ENCODE measurements at regions not wholly inside any gene's neighbourhood (a gene's known extent, or its start where the extent isn't known, plus 50 kb on each side); places are given as distances from the start of the nearest gene placed in this dataset.
A peak's percentile ranks its signal among the peaks of the same experiment; 100 is the strongest.
"Not testable (repeated sequence)": the region's sequence is repeated elsewhere in the genome, so short reads cannot be mapped to it uniquely, and the experiment has no call there.

DNA sequence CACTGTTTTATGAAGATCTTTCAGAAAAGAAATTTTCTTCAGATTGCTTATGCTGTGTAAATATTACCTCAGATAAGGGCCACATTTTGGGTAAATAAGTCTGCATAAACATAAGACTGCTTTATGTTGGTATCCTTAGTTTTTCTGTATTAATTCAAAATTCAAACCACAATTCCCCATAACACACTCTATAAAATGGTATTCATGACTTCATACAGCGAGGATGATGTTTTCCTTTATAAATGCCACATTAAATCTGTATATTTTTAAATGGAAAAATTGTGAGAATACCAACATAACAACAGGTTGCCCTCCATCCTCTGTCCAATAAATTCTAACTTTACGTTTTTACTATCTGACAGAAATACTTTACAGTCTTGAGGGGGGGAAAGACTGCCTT, 248.7 kb upstream of the CXADR start:
- no peak overlapping the region for H3K4me3 ChIP-seq
- no peaks in the 10 kb centered on the region for H3K4me1 ChIP-seq (ENCODE audit: insufficient read depth)
- H3K9me2 ChIP-seq (ENCODE audit: insufficient read depth), result no peaks in the 10 kb centered on the region
- H3K4me2 ChIP-seq (ENCODE audit: unreplicated experiment), result no peak overlapping the region
- no peaks in the 10 kb centered on the region for H3K27me3 ChIP-seq (replicated peaks; ENCODE audit: insufficient read depth)
- WGBS, 2 experiments (ENCODE audit: low coverage in 1 of 2, low lambda C conversion rate in 2 of 2, missing lambda C conversion rate in 2 of 2), result 71 to 75% methylated on average over 2 of the region's 2 CpGs
- H3K27ac ChIP-seq, result no peak overlapping the region
- no peaks in the 10 kb centered on the region for H4K20me1 ChIP-seq (ENCODE audit: insufficient read depth)
- no peaks in the 10 kb centered on the region for H3K9me3 ChIP-seq (ENCODE audit: low read depth)
- no peaks in the 10 kb centered on the region for H3K79me2 ChIP-seq (ENCODE audit: insufficient read depth)
- H2AFZ ChIP-seq, result no peak overlapping the region
- in situ Hi-C loops (cut with MboI), result no loop called here
- no peak for DNase-seq
- no peak overlapping the region for H3K9ac ChIP-seq
- no peaks in the 10 kb centered on the region for H3F3A ChIP-seq (ENCODE audit: insufficient read depth)
- no peak for TF ChIP-seq EZH2 (IDR thresholded peaks at IDR 0.05; ENCODE audit: insufficient read depth, poor library complexity, severe bottlenecking)
- no peak for TF ChIP-seq EZH2phosphoT487 (IDR thresholded peaks at IDR 0.05; ENCODE audit: insufficient read depth, low read depth)
- H3K36me3 ChIP-seq (ENCODE audit: low read depth), result no peaks in the 10 kb centered on the region

DNA sequence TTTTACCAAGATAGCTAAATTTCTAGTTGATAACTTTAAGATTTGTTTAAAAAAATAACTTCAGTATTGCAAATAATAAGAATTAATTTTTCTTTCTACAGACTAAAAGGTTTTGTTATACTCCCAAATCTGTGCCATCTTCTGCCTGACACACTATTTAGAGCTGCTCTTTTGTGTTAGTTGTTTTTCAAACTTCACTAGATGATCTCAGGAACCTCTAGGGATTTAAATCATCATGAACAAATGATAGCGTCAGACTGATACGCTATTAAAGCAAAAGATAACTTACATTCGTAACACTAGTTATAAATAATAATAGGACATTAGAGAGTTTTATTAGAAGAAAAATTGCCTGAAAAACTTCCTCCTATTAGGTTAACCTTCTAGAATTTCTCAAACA, 243.1 kb upstream of the CXADR start:
- peak overlapping the region; percentile 9; the same call in 1 of the 2 replicates for H2AFZ ChIP-seq
- TF ChIP-seq EZH2 (IDR thresholded peaks at IDR 0.05; ENCODE audit: insufficient read depth, poor library complexity, severe bottlenecking) (no peak), EZH2phosphoT487 (IDR thresholded peaks at IDR 0.05; ENCODE audit: insufficient read depth, low read depth) (no peak)
- no peaks in the 10 kb centered on the region for H3K79me2 ChIP-seq (ENCODE audit: insufficient read depth)
- DNase-seq, result peak; percentile 3
- no peaks in the 10 kb centered on the region for H3K36me3 ChIP-seq (ENCODE audit: low read depth)
- H3K9me3 ChIP-seq (ENCODE audit: low read depth), result no peaks in the 10 kb centered on the region
- H3K27ac ChIP-seq, result no peak overlapping the region
- no peak overlapping the region for H3K4me3 ChIP-seq
- H3K4me1 ChIP-seq (ENCODE audit: insufficient read depth), result no peaks in the 10 kb centered on the region
- no peaks in the 10 kb centered on the region for H4K20me1 ChIP-seq (ENCODE audit: insufficient read depth)
- in situ Hi-C loops (cut with MboI), result no loop called here
- no peak overlapping the region for H3K4me2 ChIP-seq (ENCODE audit: unreplicated experiment)
- no peaks in the 10 kb centered on the region for H3K9me2 ChIP-seq (ENCODE audit: insufficient read depth)
- H3F3A ChIP-seq (ENCODE audit: insufficient read depth), result no peaks in the 10 kb centered on the region
- WGBS, 2 experiments (ENCODE audit: low coverage in 1 of 2, low lambda C conversion rate in 2 of 2, missing lambda C conversion rate in 2 of 2), result 9 to 18% methylated on average over 3 of the region's 3 CpGs
- no peak overlapping the region for H3K9ac ChIP-seq
- no peaks in the 10 kb centered on the region for H3K27me3 ChIP-seq (replicated peaks; ENCODE audit: insufficient read depth)

DNA sequence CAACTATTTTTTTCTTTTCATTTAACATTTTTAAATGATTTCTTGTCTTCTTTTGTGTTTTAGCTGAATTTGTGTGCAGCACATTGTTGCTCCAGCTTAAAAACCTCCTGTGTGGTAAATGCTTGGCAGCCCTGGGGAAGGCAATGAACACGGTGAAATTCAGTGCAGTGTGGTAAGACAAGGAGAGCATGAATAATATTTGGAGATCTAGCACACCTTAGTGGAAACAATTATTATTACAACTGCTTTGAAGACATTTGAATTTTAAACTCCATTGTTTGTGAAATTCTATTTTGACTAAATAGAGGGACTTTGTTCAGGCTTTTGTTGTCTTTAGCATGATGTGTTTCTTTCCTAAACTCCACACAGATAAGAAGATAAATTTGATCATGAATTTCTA, 242.6 kb upstream of the CXADR start:
- no peak overlapping the region for H3K9ac ChIP-seq
- H3K9me2 ChIP-seq (ENCODE audit: insufficient read depth), result no peaks in the 10 kb centered on the region
- WGBS, 2 experiments (ENCODE audit: low coverage in 1 of 2, low lambda C conversion rate in 2 of 2, missing lambda C conversion rate in 2 of 2), result 0 to 9% methylated on average over 1 of the region's 1 CpG
- TF ChIP-seq EZH2phosphoT487 (IDR thresholded peaks at IDR 0.05; ENCODE audit: insufficient read depth, low read depth) (no peak), EZH2 (IDR thresholded peaks at IDR 0.05; ENCODE audit: insufficient read depth, poor library complexity, severe bottlenecking) (no peak)
- H2AFZ ChIP-seq, result 0 out of 2 replicates have a peak overlapping the region, but pooled peaks have one; percentile 9
- no peaks in the 10 kb centered on the region for H3K9me3 ChIP-seq (ENCODE audit: low read depth)
- no peaks in the 10 kb centered on the region for H3F3A ChIP-seq (ENCODE audit: insufficient read depth)
- no peak overlapping the region for H3K4me2 ChIP-seq (ENCODE audit: unreplicated experiment)
- H3K36me3 ChIP-seq (ENCODE audit: low read depth), result no peaks in the 10 kb centered on the region
- H4K20me1 ChIP-seq (ENCODE audit: insufficient read depth), result no peaks in the 10 kb centered on the region
- H3K27ac ChIP-seq, result no peak overlapping the region
- H3K27me3 ChIP-seq (replicated peaks; ENCODE audit: insufficient read depth), result no peaks in the 10 kb centered on the region
- no peaks in the 10 kb centered on the region for H3K4me1 ChIP-seq (ENCODE audit: insufficient read depth)
- peak; percentile 78 for DNase-seq
- no peak overlapping the region for H3K4me3 ChIP-seq
- in situ Hi-C loops (cut with MboI), result no loop called here
- H3K79me2 ChIP-seq (ENCODE audit: insufficient read depth), result no peaks in the 10 kb centered on the region

DNA sequence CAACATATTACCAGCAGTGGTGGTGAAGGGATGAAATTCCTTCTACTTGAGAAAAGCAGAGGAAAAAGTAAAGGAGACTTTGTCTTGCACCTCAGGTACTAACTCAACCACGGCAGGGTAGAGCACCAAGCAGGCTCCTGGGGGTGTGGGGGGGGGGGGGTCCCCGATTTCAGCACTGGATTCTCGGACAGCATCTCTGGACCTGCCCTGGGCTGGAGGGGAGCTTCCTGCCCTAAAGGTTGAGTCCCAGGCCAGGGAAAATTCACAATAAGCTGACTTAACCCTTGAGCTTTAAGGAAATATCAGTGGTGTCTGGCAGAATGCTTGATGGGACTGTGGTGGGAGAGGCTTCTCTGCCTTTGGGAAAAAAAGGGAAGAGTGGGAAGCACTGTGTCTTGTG, 233.2 kb upstream of the CXADR start:
- H3K27me3 ChIP-seq (replicated peaks; ENCODE audit: insufficient read depth), result no peaks in the 10 kb centered on the region
- no peak overlapping the region for H3K9ac ChIP-seq
- WGBS, 2 experiments (ENCODE audit: low coverage in 1 of 2, low lambda C conversion rate in 2 of 2, missing lambda C conversion rate in 2 of 2), result 0 to 9% methylated on average over 3 of the region's 3 CpGs
- in situ Hi-C loops (cut with MboI), result no loop called here
- H4K20me1 ChIP-seq (ENCODE audit: insufficient read depth), result no peaks in the 10 kb centered on the region
- TF ChIP-seq EZH2 (IDR thresholded peaks at IDR 0.05; ENCODE audit: insufficient read depth, poor library complexity, severe bottlenecking), result no peak
- TF ChIP-seq EZH2phosphoT487 (IDR thresholded peaks at IDR 0.05; ENCODE audit: insufficient read depth, low read depth), result no peak
- H3K4me2 ChIP-seq (ENCODE audit: unreplicated experiment), result no peak overlapping the region
- no peaks in the 10 kb centered on the region for H3K36me3 ChIP-seq (ENCODE audit: low read depth)
- no peak overlapping the region for H3K27ac ChIP-seq
- no peak overlapping the region for H3K4me3 ChIP-seq
- no peaks in the 10 kb centered on the region for H3K4me1 ChIP-seq (ENCODE audit: insufficient read depth)
- no peaks in the 10 kb centered on the region for H3F3A ChIP-seq (ENCODE audit: insufficient read depth)
- no peak overlapping the region for H2AFZ ChIP-seq
- no peaks in the 10 kb centered on the region for H3K9me2 ChIP-seq (ENCODE audit: insufficient read depth)
- DNase-seq, result no peak
- H3K9me3 ChIP-seq (ENCODE audit: low read depth), result no peaks in the 10 kb centered on the region
- H3K79me2 ChIP-seq (ENCODE audit: insufficient read depth), result no peaks in the 10 kb centered on the region

DNA sequence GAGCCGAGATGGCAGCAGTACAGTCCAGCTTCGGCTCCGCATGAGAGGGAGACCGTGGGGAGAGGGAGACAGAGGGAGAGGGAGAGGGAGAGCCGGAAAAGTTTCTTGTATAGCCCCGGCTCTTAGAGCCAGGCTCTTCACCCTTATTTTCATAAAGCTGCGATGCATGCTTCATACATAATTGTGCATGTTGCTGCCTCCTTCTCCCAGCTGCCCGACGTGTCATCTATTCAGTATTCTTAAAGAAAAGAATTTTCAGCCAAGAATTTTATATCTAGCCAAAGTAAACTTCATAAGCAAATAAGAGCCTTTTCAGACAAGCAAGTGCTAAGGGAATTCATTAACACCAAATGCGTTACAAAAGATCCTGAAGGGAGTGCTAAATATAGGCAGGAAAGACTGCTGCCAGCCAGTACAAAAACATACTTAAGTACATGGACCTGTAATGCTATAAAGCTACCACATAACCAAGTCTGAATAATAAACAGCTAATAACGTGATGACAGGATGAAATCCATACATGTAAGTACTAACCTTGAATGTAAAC, 219.8 kb upstream of the CXADR start:
- H3F3A ChIP-seq (ENCODE audit: insufficient read depth); H4K20me1 ChIP-seq (ENCODE audit: insufficient read depth); H3K9ac ChIP-seq; H3K4me1 ChIP-seq (ENCODE audit: insufficient read depth); DNase-seq; H3K4me2 ChIP-seq (ENCODE audit: unreplicated experiment); H3K79me2 ChIP-seq (ENCODE audit: insufficient read depth); H3K27ac ChIP-seq; in situ Hi-C loops (cut with MboI); H3K4me3 ChIP-seq; H3K27me3 ChIP-seq (replicated peaks; ENCODE audit: insufficient read depth); H3K9me2 ChIP-seq (ENCODE audit: insufficient read depth); H2AFZ ChIP-seq; H3K36me3 ChIP-seq (ENCODE audit: low read depth); H3K9me3 ChIP-seq (ENCODE audit: low read depth): not testable (repeated sequence)
- WGBS, 2 experiments (ENCODE audit: low coverage in 1 of 2, low lambda C conversion rate in 2 of 2, missing lambda C conversion rate in 2 of 2), result 84 to 88% methylated on average over 9 to 11 of the region's 11 CpGs

All from GM23248 (cell line).